Aorta (tissue), 5 donors: ENCODE measurements at regions not wholly inside any gene's neighbourhood (a gene's known extent, or its start where the extent isn't known, plus 50 kb on each side); places are given as distances from the start of the nearest gene placed in this dataset.
"Not testable (repeated sequence)": the region's sequence is repeated elsewhere in the genome, so short reads cannot be mapped to it uniquely, and the experiment has no call there.

Experiments used
- ATAC-seq: fragments of 200-7000 bp; cut with Tn5 transposase; one replicate; pipeline ENCODE4 v1.9.1; 2022; ENCODE audit warnings: moderate library complexity; ENCODE audit not compliant: low FRiP score
- DNase-seq, 2 donors: peaks; one replicate each; pipeline ENCODE4 v3.0.0-alpha.2; 2020
- H3K27ac ChIP-seq, 2 donors: one replicate each; pipeline ENCODE4 v1.5.1; 2013; ENCODE audit warnings: low read length in 2 of 2, mild to moderate bottlenecking in 2 of 2, moderate library complexity in 2 of 2, control low read depth in 1 of 2, inconsistent platforms in 1 of 2, low read depth in 1 of 2
- H3K27me3 ChIP-seq, 2 donors: one replicate each; pipeline ENCODE4 v1.6.1; 2013; ENCODE audit warnings: control low read depth in 1 of 2, low read length in 1 of 2, mild to moderate bottlenecking in 1 of 2, moderate library complexity in 1 of 2; ENCODE audit not compliant: insufficient read depth in 2 of 2, control insufficient read depth in 1 of 2
- H3K36me3 ChIP-seq, 2 donors: one replicate each; pipeline ENCODE4 v1.6.1; 2013; ENCODE audit warnings: control low read depth in 1 of 2, low read length in 1 of 2, mild to moderate bottlenecking in 1 of 2; ENCODE audit not compliant: insufficient read depth in 2 of 2, control insufficient read depth in 1 of 2
- H3K4me1 ChIP-seq, 2 donors: one replicate each; pipeline ENCODE4 v1.6.1; 2013; ENCODE audit warnings: low read length in 2 of 2, control low read depth in 1 of 2, mild to moderate bottlenecking in 1 of 2, moderate library complexity in 1 of 2; ENCODE audit not compliant: insufficient read depth in 2 of 2, control insufficient read depth in 1 of 2
- H3K4me3 ChIP-seq, 2 donors: one replicate each; pipeline ENCODE4 v1.5.1; 2013; ENCODE audit warnings: low read length in 2 of 2, control low read depth in 1 of 2, mild to moderate bottlenecking in 1 of 2
- H3K9me3 ChIP-seq: one replicate; pipeline ENCODE4 v1.6.1; 2013; ENCODE audit warnings: mild to moderate bottlenecking, low read length; ENCODE audit not compliant: control insufficient read depth
- WGBS, 2 donors: extraction: QIAGEN DNeasy Blood & Tissue Kit; methylation state at CpG; one replicate each; pipeline ENCODE4 v1.1.7; 2013; 5-methylcytosine and 5-hydroxymethylcytosine counted together
- intact Hi-C, 2 donors: fragments of 100-400 bp; cut with DNase I; formaldehyde crosslinking; loops; one replicate each; pipeline versions ENCODE4 v1.14.2 to v1.15.0; 2022
- donor health status: healthy with polysubstance abuse.
- donor health status: Bipolar disorder and iron deficiency.
- donor health status: DM: no; HTN: no; CAD: no.
- donor health status: DM: no; HTN: no; CAD: no.
- donor health status: DM: yes; HTN: yes; CAD: no.

GRCh38 chr2:222760301-222760897, 88.9 kb downstream of the MOGAT1 start:
- Histone ChIP-seq H3K27ac (no peak overlapping the region), H3K4me3 (no peak overlapping the region)
- WGBS, 2 donors = 89% methylated on average over 7 of the region's 7 CpGs

GRCh38 chr2:222761888-222762287, 90.4 kb downstream of the MOGAT1 start:
- H3K9me3 ChIP-seq = no peaks in the 10 kb centered on the region
- H3K27ac ChIP-seq = no peak overlapping the region
- no peaks in the 10 kb centered on the region for H3K27me3 ChIP-seq
- H3K4me1 ChIP-seq = no peaks in the 10 kb centered on the region
- DNase-seq = no peak
- 88 to 94% methylated on average over 3 of the region's 3 CpGs for WGBS, 2 donors
- ATAC-seq = no peak
- intact Hi-C loops = no loop called here
- H3K36me3 ChIP-seq = no peaks in the 10 kb centered on the region
- no peak overlapping the region for H3K4me3 ChIP-seq

More at GRCh38 chr2:222760301-222760897, 88.9 kb downstream of the MOGAT1 start:
- ATAC-seq (no peak), DNase-seq (no peak)
- Histone ChIP-seq H3K4me1 (no peaks in the 10 kb centered on the region), H3K27me3 (no peaks in the 10 kb centered on the region), H3K9me3 (no peaks in the 10 kb centered on the region), H3K36me3 (no peaks in the 10 kb centered on the region)
- intact Hi-C loops = no loop called here

- H3K27ac ChIP-seq = no peak overlapping the region
- no peaks in the 10 kb centered on the region for H3K36me3 ChIP-seq
- intact Hi-C loops = no loop called here
- ATAC-seq (no peak), DNase-seq (no peak)
- no peaks in the 10 kb centered on the region for H3K9me3 ChIP-seq
- no peaks in the 10 kb centered on the region for H3K4me1 ChIP-seq
- WGBS, 2 donors = 45 to 68% methylated on average over 2 of the region's 2 CpGs
- no peaks in the 10 kb centered on the region for H3K27me3 ChIP-seq
- no peak overlapping the region for H3K4me3 ChIP-seq
Measured at GRCh38 chr2:222762342-222762741, 90.9 kb downstream of the MOGAT1 start.

GRCh38 chr2:222765883-222766282, 94.4 kb downstream of the MOGAT1 start:
- 93 to 95% methylated on average over 5 of the region's 5 CpGs for WGBS, 2 donors
- H3K36me3 ChIP-seq, H3K9me3 ChIP-seq, intact Hi-C loops, ATAC-seq, H3K27ac ChIP-seq, DNase-seq, H3K27me3 ChIP-seq, H3K4me1 ChIP-seq, H3K4me3 ChIP-seq: not testable (repeated sequence)

- intact Hi-C loops, H3K27ac ChIP-seq, H3K27me3 ChIP-seq, H3K4me3 ChIP-seq, DNase-seq, H3K9me3 ChIP-seq, ATAC-seq, H3K36me3 ChIP-seq, H3K4me1 ChIP-seq: not testable (repeated sequence)
- WGBS, 2 donors = 87 to 97% methylated on average over 6 of the region's 6 CpGs
Measured at GRCh38 chr2:222768019-222768418, 92.8 kb upstream of the ACSL3 start.

GRCh38 chr2:222769446-222769845, 91.4 kb upstream of the ACSL3 start:
- intact Hi-C loops = no loop called here
- no peak for ATAC-seq
- DNase-seq = no peak
- no peak overlapping the region for H3K27ac ChIP-seq
- H3K27me3 ChIP-seq = no peaks in the 10 kb centered on the region
- no peak overlapping the region for H3K4me3 ChIP-seq
- no peaks in the 10 kb centered on the region for H3K36me3 ChIP-seq
- no peaks in the 10 kb centered on the region for H3K9me3 ChIP-seq
- WGBS, 2 donors = 81 to 83% methylated on average over 5 of the region's 5 CpGs
- H3K4me1 ChIP-seq = no peaks in the 10 kb centered on the region

- ATAC-seq = no peak
- 70 to 84% methylated on average over 3 of the region's 3 CpGs for WGBS, 2 donors
- H3K36me3 ChIP-seq = no peaks in the 10 kb centered on the region
- no peak overlapping the region for H3K4me3 ChIP-seq
- DNase-seq = no peak
- H3K9me3 ChIP-seq = no peaks in the 10 kb centered on the region
- H3K27ac ChIP-seq = no peak overlapping the region
- no peaks in the 10 kb centered on the region for H3K27me3 ChIP-seq
- intact Hi-C loops = no loop called here
- H3K4me1 ChIP-seq = no peaks in the 10 kb centered on the region
Measured at GRCh38 chr2:222769941-222770340, 90.9 kb upstream of the ACSL3 start.

GRCh38 chr2:222771832-222772231, 89.0 kb upstream of the ACSL3 start:
- no peaks in the 10 kb centered on the region for H3K36me3 ChIP-seq
- DNase-seq (no peak), ATAC-seq (peak; percentile 26)
- no peak overlapping the region for H3K27ac ChIP-seq
- H3K27me3 ChIP-seq = no peaks in the 10 kb centered on the region
- intact Hi-C loops = no loop called here
- WGBS, 2 donors = 96 to 99% methylated on average over 3 of the region's 3 CpGs
- no peak overlapping the region for H3K4me3 ChIP-seq
- no peaks in the 10 kb centered on the region for H3K9me3 ChIP-seq
- H3K4me1 ChIP-seq = no peaks in the 10 kb centered on the region

- no peak for DNase-seq
- Histone ChIP-seq H3K4me1 (no peaks in the 10 kb centered on the region), H3K27me3 (no peaks in the 10 kb centered on the region), H3K9me3 (no peaks in the 10 kb centered on the region), H3K4me3 (no peak overlapping the region), H3K27ac (no peak overlapping the region), H3K36me3 (no peaks in the 10 kb centered on the region)
- intact Hi-C loops = no loop called here
- ATAC-seq = no peak
Measured at GRCh38 chr2:222774941-222775340, 85.9 kb upstream of the ACSL3 start.
